GM21381 (cell line): ENCODE measurements at regions not wholly inside any gene's neighbourhood (a gene's known extent, or its start where the extent isn't known, plus 50 kb on each side); places are given as distances from the start of the nearest gene placed in this dataset.

Experiments
- ATAC-seq: cut with Tn5 transposase; IDR thresholded peaks from one replicate; pipeline ENCODE4 v1.9.1; 2021; ENCODE audit warnings: mild to moderate bottlenecking, moderate library complexity; ENCODE audit not compliant: unreplicated experiment

GRCh38 chr21:28547766-28548165 lies 444.9 kb downstream of the LTN1 start:
- ATAC-seq = no peak

DNA sequence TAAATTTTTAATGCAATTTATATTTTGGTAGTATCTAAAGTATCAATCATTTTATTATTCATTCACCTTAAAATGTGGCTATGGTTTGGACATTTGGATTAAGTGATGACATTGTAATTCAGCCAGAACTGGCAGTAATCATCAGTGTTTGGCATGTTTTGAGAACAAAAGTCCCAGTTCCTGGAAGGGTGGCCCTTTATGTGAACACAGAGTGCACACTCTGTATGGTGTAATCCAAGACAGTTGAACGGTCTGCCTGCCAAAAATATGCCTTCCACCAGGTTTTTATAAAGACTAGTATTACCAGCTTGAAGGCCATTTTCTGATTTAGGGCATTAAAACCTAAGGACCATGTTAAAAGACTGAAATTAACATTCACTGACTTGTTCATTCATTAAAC lies 448.7 kb downstream of the LTN1 start:
- no peak for ATAC-seq

- no peak for ATAC-seq
Observed at GRCh38 chr21:28541371-28542112, 451.1 kb downstream of the LTN1 start.

- no peak for ATAC-seq
Observed at GRCh38 chr21:28540514-28540913, 452.2 kb downstream of the LTN1 start.

- ATAC-seq = no peak
Observed at GRCh38 chr21:28539623-28539988, 453.1 kb downstream of the LTN1 start.

DNA sequence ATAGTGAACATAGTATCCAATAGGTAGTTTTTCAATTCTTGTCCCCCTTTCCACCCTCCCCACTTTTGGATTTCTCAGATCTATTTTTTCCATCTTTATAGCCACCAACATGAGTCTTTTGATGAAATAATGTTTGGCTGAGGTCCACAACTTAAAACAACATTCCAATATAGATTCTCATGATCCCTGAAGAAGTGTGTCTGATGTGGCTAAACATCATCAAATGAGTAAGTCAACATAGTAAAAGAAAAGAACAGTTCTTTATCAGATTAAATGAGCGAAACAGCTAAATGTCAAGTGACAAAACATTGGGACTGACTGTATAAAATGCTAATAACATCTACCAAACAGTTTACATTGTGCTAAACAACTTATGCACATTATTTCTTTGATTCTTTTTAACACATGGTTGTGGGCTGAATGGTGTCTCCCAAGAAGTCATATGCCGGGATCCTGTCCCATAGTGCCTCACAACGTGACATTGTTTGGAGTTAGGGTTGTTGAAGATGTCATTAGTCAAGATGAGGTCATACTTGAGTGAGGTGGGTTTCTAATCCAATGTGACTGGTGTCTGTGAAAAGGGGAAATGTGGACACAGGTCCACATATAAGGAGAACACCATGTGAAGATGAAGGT lies 453.6 kb downstream of the LTN1 start:
- ATAC-seq = no peak

- ATAC-seq = no peak
Observed at GRCh38 chr21:28537371-28538079, 455.2 kb downstream of the LTN1 start.

DNA sequence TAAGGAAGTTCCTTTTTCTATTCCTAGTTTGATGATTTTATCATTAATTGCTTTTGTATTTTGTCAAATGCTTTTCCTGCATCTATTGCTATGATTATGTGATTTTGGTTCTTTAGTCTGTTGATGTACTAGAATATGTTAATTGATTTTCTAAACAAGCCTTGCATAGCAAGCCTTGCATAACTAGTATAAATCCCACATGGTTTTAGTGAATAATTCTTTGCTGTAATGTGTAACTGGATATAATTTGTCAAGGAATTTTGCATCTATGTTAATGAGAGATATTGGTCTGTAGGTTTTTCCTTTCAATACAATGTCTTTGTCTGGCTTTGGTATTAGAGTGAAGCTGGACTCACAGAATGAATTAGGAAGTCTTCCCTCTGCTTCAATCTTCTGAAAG lies 460.2 kb downstream of the LTN1 start:
- no peak for ATAC-seq

- no peak for ATAC-seq
Observed at GRCh38 chr21:28523367-28523766, 469.3 kb downstream of the LTN1 start.

DNA sequence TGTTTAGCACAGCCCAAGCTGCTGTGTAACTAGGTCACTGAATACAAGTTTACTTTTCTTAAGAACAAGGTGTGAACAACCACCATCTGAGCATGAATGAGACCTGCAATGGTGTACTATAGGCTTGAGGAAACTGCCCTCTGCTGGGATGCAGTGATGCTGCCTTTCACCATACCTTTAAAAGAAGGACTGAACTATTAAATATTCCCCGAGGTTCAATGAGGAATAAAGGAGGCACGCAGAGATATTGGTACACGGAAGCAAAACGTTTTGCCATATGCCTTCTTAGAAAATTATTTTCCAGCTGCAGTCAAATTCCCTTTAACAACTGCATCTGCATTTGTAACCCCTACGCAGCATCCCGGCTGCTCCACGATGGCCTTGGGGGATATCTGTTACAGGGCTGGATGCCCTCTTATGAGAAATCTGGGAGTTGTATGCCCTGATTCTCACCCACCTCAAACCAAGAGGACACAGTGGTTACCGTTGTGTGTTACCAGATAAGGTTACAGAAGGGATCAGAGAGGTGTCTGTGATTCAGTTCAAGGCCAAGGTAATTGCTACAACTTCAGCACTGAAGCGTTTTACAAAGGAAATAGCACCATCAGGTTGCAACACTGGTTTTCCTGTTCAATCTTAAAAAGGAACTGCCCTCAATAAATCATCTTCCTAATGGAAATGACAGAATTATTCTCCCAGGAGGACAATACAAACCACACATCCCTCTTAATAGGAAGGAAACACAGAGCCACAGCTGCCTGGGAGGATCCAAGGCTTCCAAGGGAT lies 470.5 kb downstream of the LTN1 start:
- no peak for ATAC-seq

GRCh38 chr21:28518630-28519029 lies 474.0 kb downstream of the LTN1 start:
- no peak for ATAC-seq

- peak; percentile 98 for ATAC-seq
Observed at GRCh38 chr21:28516991-28517592, 475.6 kb downstream of the LTN1 start.

DNA sequence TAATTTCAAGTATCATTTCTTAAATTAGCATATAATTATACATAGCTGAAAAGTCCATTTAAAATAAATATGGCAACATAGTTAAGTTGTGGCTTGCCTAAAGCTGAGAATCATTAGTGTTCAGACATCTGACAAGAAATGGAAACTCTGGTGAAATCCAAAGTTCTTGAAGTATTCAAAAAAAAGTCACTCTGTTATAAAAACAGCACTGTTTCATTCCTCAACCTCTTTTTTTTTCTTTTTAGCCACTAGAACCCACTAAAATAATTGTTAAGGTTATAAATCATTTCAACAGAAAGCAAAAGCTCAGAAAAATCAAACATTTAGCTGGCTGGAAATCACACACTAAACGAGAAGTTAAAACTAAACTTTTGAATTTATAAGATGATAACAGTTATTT lies 476.7 kb downstream of the LTN1 start:
- ATAC-seq = no peak

- no peak for ATAC-seq
Observed at GRCh38 chr21:28513428-28513827, 479.2 kb downstream of the LTN1 start.

DNA sequence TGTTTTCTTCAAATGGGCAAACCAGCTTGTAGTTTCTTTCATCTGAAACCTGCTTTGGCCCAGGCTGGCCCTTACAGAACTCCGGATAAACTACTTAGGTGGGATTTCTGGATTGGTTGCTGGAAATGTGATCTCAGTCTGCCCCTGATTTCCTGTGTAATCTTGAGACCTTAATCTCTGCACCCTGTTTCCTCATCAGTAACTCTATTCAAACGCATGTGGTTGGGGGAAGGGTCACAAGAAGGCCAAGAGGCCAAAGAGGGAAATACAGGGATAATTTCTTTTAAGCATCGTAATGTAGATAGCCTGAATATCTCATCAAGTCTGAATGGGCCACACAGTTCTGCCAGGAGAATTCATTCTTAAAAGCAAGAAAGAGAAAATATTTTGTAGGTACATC lies 483.6 kb downstream of the LTN1 start:
- ATAC-seq = no peak

DNA sequence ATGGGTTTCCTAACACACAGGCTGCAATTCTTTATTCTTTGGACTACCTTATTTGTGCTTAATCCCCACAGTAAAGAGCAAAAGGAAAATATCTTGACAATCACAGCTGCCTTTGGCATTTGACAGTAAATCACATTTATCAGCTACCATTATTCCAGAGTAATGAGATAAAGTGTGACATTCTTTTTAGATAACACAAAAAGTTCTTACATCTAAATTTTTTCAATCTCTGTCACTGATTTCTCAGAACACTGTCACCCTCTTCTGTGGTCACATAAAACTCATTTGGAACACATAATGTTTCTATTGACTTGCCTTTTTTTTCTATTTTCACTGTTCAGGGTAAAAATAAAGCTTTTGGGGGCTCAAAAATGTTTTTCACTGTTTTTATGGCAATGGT lies 484.6 kb downstream of the LTN1 start:
- no peak for ATAC-seq

GRCh38 chr21:28496517-28496916 lies 496.2 kb downstream of the LTN1 start:
- no peak for ATAC-seq

DNA sequence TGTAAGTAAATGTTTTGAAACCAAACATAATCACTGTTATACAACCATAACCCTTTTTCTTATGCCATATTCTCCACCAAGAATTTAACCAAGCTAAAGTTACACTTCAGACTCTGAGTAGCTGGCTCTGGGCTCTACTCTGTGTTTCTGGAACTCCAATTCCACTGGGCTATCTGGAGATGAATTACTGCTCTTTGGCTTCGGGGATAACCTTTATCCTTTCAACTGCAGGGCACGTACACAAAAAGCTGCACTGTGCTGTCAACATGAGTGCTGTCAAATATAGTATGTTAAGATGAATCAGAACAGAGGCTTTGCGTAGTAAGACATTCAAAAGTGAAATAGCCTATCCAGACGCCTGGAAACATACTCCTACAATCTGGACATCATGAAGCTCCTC lies 500.6 kb downstream of the LTN1 start:
- ATAC-seq = no peak

DNA sequence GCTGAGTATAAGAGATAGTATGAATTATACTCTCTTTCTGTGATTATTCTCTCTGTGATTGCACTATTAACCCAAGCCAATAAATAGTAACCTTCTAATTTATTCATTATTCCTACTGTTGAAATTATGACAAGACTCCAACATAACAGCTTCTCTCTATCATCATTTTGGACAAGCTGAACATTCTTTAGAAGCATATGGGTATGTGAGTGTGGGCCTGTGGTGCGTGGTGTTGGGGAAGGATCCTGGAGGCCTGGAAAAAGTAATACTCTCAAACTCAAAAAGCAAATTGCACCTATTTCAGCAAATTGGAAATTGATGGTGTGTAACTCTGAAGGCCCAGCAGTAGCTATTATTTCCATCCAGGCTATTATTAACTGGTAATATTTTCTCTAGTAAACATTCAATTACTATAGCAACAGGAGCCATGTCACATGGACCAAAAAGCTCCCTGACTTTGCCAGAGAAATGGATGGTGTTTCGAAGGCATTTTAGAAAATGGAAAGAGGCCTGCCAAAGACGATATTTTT lies 502.8 kb downstream of the LTN1 start:
- no peak for ATAC-seq

DNA sequence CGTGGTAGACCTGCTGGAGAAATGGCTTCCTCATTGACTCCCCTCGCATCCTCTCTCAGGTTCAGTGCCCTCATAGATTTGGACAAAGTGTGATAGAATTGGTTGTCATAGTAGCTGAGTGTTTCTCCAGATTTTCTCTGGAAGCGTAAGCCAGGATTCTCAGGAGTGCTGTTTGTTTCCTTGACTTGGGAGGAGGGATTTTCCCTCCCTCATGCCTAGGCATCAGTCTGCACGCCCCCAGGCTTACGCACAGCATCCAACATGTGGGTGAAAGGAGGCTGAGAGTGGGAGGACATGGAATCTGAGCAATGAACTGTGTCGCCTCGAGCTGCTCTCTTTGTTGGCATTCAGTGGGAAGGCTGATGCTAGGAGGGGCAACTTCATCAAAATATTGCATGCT lies 503.5 kb downstream of the LTN1 start:
- no peak for ATAC-seq
